OCI-LY7 (cell line): ENCODE measurements at regions not wholly inside any gene's neighbourhood (a gene's known extent, or its start where the extent isn't known, plus 50 kb on each side); places are given as distances from the start of the nearest gene placed in this dataset.

ENCODE experiments used
- BruUV-seq: library from RNA; stranded (reverse); fragments of 400-500 nt; replicated peaks from 2 replicates; lab custom pipeline; 2021; lab: Mats Ljungman, UMichigan
- CTCF ChIA-PET: fragments of 300-600 bp; sonication (Branson Sonifier 250); formaldehyde crosslinking; loops from one replicate; lab custom pipeline; 2022; ENCODE audit warnings: antibody characterized with exemption; ENCODE audit not compliant: unreplicated experiment; lab: Charles Lee
- POLR2A ChIA-PET: fragments of 300-600 bp; sonication (Branson Sonifier 250); formaldehyde crosslinking; loops from one replicate; lab custom pipeline; 2022; ENCODE audit warnings: antibody characterized with exemption; lab: Charles Lee
- DNase-seq: peaks from one replicate; pipeline ENCODE4 v3.0.0-alpha.2; 2015; ENCODE audit warnings: low spot score
- H2AFZ ChIP-seq: fragments of 200-600 bp; sonication (generic), shearing (Covaris generic); 2 replicates; pipeline ENCODE4 v1.6.1; 2014; ENCODE audit warnings: mild to moderate bottlenecking, antibody characterized with exemption, low read length, moderate library complexity
- H3K27ac ChIP-seq: fragments of 200-600 bp; sonication (generic); 2 replicates; pipeline ENCODE4 v1.5.1; 2014; ENCODE audit warnings: mixed run types, low read depth, mild to moderate bottlenecking, moderate library complexity, low read length, inconsistent platforms; ENCODE audit not compliant: poor library complexity, severe bottlenecking
- H3K36me3 ChIP-seq: fragments of 200-600 bp; sonication (generic); 2 replicates; pipeline ENCODE4 v1.6.1; 2014; ENCODE audit warnings: mild to moderate bottlenecking, antibody characterized with exemption, low read length, moderate library complexity, mixed read lengths; ENCODE audit not compliant: insufficient read depth
- H3K4me1 ChIP-seq: fragments of 200-600 bp; sonication (generic); 2 replicates; pipeline ENCODE4 v1.5.1; 2014; ENCODE audit warnings: mild to moderate bottlenecking, low read length; ENCODE audit not compliant: insufficient read depth, poor library complexity, severe bottlenecking
- H3K4me2 ChIP-seq: fragments of 200-600 bp; sonication (generic); 2 replicates; pipeline ENCODE4 v1.6.1; 2014; ENCODE audit warnings: mild to moderate bottlenecking, low read length
- H3K4me3 ChIP-seq: fragments of 200-600 bp; sonication (generic); 2 replicates; pipeline ENCODE4 v1.5.1; 2014; ENCODE audit warnings: mild to moderate bottlenecking, low read depth, low read length; ENCODE audit not compliant: poor library complexity, severe bottlenecking
- H3K79me2 ChIP-seq: fragments of 200-600 bp; sonication (generic); 2 replicates; pipeline ENCODE4 v1.6.1; 2016; ENCODE audit warnings: low read depth, mild to moderate bottlenecking, low read length, moderate library complexity, mixed read lengths; ENCODE audit not compliant: insufficient read depth
- H3K9me2 ChIP-seq: fragments of 200-600 bp; sonication (generic); 2 replicates; pipeline ENCODE4 v1.6.1; 2016; ENCODE audit warnings: mild to moderate bottlenecking, low read length, mixed read lengths; ENCODE audit not compliant: insufficient read depth
- H3K9me3 ChIP-seq: fragments of 200-600 bp; sonication (generic); 2 replicates; pipeline ENCODE4 v1.6.1; 2014; ENCODE audit warnings: mild to moderate bottlenecking, mixed run types, low read length, mixed read lengths
- H4K20me1 ChIP-seq: fragments of 200-600 bp; sonication (generic); 2 replicates; pipeline ENCODE4 v1.6.1; 2014; ENCODE audit warnings: mild to moderate bottlenecking, antibody characterized with exemption, low read length, moderate library complexity, mixed read lengths; ENCODE audit not compliant: insufficient read depth
- CTCF ChIP-seq: fragments of 200-600 bp; sonication (generic); conservative IDR thresholded peaks from 2 replicates; pipeline ENCODE4 v1.5.1; 2014; ENCODE audit warnings: mild to moderate bottlenecking, antibody characterized with exemption, low read length, moderate library complexity, mixed read lengths
- EZH2phosphoT487 ChIP-seq: fragments of 200-600 bp; sonication (generic); IDR thresholded peaks from 2 replicates; pipeline ENCODE4 v1.6.1; 2018; ENCODE audit warnings: low read depth, borderline replicate concordance, mild to moderate bottlenecking, mixed run types, antibody characterized with exemption, low read length, moderate library complexity, mixed read lengths
- intact Hi-C: fragments of 100-400 bp; cut with micrococcal nuclease; formaldehyde crosslinking; loops from one replicate; pipeline ENCODE4 v1.10.0; 2022; ENCODE audit not compliant: unreplicated experiment

- BruUV-seq = no TSS peak
- no peak for DNase-seq
- POLR2A ChIA-PET = no interaction called here
Observed at GRCh38 chr2:16304876-16305590, 360.6 kb downstream of the CYRIA start.

GRCh38 chr2:16303761-16304160, 361.9 kb downstream of the CYRIA start:
- H3K79me2 ChIP-seq = no peaks in the 10 kb centered on the region
- no peak for TF ChIP-seq EZH2phosphoT487
- TF ChIP-seq CTCF = no peak
- no peaks in the 10 kb centered on the region for H3K36me3 ChIP-seq
- H3K4me3 ChIP-seq = no peak overlapping the region
- H3K9me2 ChIP-seq = no peaks in the 10 kb centered on the region
- POLR2A ChIA-PET = no interaction called here
- BruUV-seq = no TSS peak
- no peak overlapping the region for H3K27ac ChIP-seq
- no peak overlapping the region for H3K4me2 ChIP-seq
- H3K4me1 ChIP-seq = no peaks in the 10 kb centered on the region
- CTCF ChIA-PET = no interaction called here
- no peaks in the 10 kb centered on the region for H4K20me1 ChIP-seq
- no peak overlapping the region for H2AFZ ChIP-seq
- H3K9me3 ChIP-seq = 0 out of 2 replicates have a peak, but pooled peaks cover 4% of the 10 kb centered on the region
- intact Hi-C loops = no loop called here
- no peak for DNase-seq

More at GRCh38 chr2:16304876-16305590, 360.6 kb downstream of the CYRIA start:
- no peak overlapping the region for H3K4me2 ChIP-seq
- CTCF ChIA-PET = no interaction called here
- no peak overlapping the region for H3K27ac ChIP-seq
- H3K9me2 ChIP-seq = no peaks in the 10 kb centered on the region
- H3K9me3 ChIP-seq = 0 out of 2 replicates have a peak, but pooled peaks cover 3% of the 10 kb centered on the region
- no peaks in the 10 kb centered on the region for H3K4me1 ChIP-seq
- no peak for TF ChIP-seq CTCF
- TF ChIP-seq EZH2phosphoT487 = no peak
- no peak overlapping the region for H2AFZ ChIP-seq
- no peaks in the 10 kb centered on the region for H3K79me2 ChIP-seq
- H3K36me3 ChIP-seq = no peaks in the 10 kb centered on the region
- H4K20me1 ChIP-seq = no peaks in the 10 kb centered on the region
- no peak overlapping the region for H3K4me3 ChIP-seq
- intact Hi-C loops = no loop called here

GRCh38 chr2:16303273-16303577, 362.4 kb downstream of the CYRIA start:
- no peak overlapping the region for H3K4me3 ChIP-seq
- intact Hi-C loops = no loop called here
- ChIA-PET CTCF (no interaction called here), POLR2A (interaction anchor here (0.5 kb wide), 1 partner anchor 77 kb away, joined by 3 read pairs; no protein-coding TSS in a partner anchor)
- H3K9me3 ChIP-seq = 0 out of 2 replicates have a peak, but pooled peaks cover 4% of the 10 kb centered on the region
- no peaks in the 10 kb centered on the region for H4K20me1 ChIP-seq
- H3K79me2 ChIP-seq = no peaks in the 10 kb centered on the region
- peak overlapping the region; percentile 30; the same call in 1 of the 2 replicates for H2AFZ ChIP-seq
- no peaks in the 10 kb centered on the region for H3K36me3 ChIP-seq
- no peak for TF ChIP-seq EZH2phosphoT487
- no peak for TF ChIP-seq CTCF
- H3K4me1 ChIP-seq = no peaks in the 10 kb centered on the region
- no peaks in the 10 kb centered on the region for H3K9me2 ChIP-seq
- no TSS peak for BruUV-seq
- H3K4me2 ChIP-seq = no peak overlapping the region
- DNase-seq = no peak
- H3K27ac ChIP-seq = no peak overlapping the region
